NCI-H2107 (cell line): ENCODE measurements at regions not wholly inside any gene's neighbourhood (a gene's known extent, or its start where the extent isn't known, plus 50 kb on each side); places are given as distances from the start of the nearest gene placed in this dataset.

ENCODE experiments used
- DNase-seq: peaks from one replicate; lab custom pipeline; 2025; lab: John Stamatoyannopoulos, UW

DNA sequence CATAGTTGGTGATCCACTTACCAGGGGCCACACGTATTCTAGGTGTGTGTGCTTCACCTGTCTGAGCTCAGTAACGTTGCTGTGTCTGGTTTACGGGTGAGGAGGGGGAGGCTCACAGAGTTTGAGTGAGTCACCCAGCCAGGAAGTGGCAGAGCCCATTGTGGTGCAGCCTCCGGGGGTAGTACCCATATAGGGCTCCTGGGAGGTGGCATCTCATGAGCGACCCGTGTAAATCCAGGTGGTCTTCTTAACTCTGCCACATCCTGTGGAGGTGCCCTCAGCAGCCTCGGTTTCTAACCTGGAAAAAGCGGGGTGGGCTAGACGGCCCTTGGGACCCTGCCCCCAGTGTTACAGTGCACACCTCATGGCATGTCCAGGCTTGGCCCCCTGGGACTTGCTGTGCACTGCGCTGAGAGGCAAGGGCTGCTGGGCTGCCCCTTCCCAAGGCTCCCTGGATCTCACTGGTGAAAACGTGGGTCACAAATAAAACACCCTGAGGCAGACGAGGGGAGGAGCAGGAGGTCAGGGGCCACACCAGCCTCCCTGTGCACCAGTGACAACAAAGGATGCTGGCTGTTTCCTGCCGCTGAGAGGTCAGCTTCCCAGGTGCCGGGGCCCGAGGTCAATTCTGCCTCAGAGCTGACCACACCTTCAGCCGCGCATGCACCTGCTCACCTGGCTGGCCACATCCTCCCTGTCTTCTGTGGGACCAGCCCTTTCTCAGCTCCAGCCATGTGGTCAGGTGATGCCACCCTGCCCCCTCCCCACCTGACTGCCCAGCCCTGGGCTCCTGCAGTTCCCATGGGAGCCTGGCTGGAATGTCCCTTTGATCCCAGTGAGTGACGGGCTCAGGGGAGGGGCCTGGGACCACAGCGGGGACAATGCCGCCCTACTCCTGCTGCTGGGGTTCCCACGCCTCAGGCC is 305.1 kb downstream of the CTTN start:
- DNase-seq = no peak

GRCh38 chr11:70705097-70705496 is 306.8 kb downstream of the CTTN start:
- DNase-seq = no peak

- DNase-seq = no peak
These were observed 307.6 kb downstream of the CTTN start for GRCh38 chr11:70705930-70706329.

DNA sequence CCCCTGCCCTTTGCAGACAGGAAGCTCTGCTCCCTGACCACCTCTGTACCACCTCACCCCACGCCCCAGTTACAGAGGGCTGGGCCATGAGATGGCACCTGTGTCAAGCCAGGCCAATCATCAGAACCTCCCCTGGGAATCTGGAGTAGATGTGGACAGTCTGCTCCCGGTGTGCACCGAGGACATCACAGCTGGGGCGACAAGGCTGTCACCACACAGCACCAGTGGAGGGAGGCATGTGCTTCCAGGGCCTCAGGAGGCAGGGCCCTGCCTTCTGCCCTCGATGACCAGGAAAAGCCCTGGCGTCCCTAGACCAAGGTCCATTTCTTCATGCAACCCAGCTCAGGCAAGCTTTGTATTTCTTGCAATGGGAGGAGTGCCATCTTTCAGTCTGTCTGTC is 309.5 kb downstream of the CTTN start:
- DNase-seq = no peak

DNA sequence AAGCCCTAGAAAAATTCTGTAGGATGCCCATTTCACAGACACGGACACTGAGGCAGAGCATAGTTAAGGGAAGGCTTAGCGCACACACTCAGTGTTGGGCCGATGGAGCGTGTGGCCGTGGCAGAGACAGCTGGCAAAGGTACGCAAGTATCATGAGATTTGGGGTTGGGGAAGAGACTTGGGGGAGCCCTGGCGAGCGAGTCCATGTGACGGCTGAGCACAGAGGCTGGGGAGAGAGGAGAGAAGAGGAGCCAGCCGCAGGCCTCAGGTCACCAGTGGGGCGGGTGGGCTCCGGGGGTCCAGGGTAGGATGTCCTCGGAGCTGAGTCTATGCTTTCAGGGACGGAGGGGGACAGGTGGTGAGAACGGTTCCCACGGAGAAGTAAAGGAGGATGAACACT is 311.3 kb downstream of the CTTN start:
- DNase-seq = no peak

- DNase-seq = no peak
These were observed 311.9 kb downstream of the CTTN start for GRCh38 chr11:70710192-70710591.

DNA sequence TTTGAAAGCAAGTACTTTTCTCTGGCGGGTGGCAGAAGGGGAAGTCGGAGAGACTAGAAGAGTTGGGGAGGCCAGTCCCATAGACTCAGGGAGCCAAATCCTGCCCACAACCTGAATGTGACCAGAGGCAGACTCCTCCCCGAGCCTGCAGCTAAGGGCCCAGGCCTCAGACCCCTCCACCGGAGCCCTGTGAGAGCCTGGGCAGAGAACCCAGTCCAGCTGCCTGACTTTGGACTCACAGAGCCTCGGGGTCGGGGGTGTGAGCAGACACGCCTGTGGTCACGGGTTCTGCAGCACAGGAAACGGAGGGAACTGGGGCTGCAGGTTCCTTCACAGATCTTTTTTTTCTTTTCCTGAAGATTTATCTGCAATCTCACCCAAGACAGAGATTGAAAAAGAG is 312.3 kb downstream of the CTTN start:
- no peak for DNase-seq

DNA sequence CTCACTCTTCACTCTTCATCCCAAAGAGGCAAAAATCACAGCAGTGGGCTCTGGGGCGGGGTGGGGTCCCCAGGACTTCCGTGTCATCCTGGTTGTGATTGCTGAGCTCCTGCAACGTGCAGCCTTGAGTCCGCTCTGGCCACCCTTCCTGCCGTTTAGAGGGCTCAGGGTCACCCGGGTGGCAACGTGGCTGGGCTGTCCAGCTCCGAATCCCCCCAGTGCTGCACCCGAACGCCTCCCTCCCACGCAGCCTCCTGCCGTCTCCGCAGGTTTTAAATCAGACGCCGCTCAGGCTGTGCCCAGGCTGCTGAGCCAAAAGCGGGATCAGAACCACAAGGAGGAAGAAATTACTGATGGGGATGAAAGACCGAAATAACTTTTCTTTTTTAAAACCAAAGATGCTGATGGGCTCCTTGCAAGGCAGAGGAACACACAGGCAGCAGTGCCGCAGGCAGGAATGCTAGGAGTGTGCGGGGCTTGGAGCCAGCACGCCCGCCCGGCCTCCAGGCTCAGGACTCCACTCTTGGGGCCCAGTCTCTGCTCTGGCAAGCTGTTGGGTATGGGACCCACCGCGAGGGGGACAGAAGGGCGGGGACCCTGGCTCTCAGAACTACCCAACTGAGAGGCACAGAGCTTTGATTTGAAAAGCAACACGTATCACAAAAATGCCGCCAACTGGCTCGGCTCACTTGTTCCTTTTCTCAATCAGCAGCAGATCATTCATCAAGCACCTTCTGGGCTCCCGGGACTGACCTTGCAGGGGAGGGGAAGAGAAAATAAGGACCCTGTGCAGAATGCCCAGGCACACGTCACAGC is 313.0 kb downstream of the CTTN start:
- no peak for DNase-seq

DNA sequence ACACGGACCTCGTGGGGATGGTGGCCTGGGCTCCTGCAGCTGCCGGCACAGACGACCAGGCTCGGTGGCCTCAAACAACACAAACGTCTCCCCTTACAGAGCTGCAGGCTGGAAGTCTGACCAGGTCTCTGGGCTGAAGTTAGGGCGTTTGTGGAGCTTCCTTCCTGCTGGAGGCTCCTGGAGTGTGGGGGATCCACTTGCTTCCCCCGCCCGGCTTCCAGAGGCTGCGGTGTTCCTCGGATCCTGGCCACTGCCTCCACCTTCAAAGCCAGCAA is 313.5 kb downstream of the CTTN start:
- no peak for DNase-seq

GRCh38 chr11:70712471-70712870 is 314.1 kb downstream of the CTTN start:
- no peak for DNase-seq

- DNase-seq = no peak
These were observed 314.9 kb downstream of the CTTN start for GRCh38 chr11:70713086-70713835.

GRCh38 chr11:70713988-70714665 is 315.8 kb downstream of the CTTN start:
- no peak for DNase-seq

- DNase-seq = no peak
These were observed 317.0 kb downstream of the CTTN start for GRCh38 chr11:70715166-70715951.

- DNase-seq = no peak
These were observed 317.9 kb downstream of the CTTN start for GRCh38 chr11:70716216-70716615.

GRCh38 chr11:70716986-70717775 is 318.9 kb downstream of the CTTN start:
- DNase-seq = no peak

- no peak for DNase-seq
These were observed 319.7 kb downstream of the CTTN start for GRCh38 chr11:70717936-70718595.

DNA sequence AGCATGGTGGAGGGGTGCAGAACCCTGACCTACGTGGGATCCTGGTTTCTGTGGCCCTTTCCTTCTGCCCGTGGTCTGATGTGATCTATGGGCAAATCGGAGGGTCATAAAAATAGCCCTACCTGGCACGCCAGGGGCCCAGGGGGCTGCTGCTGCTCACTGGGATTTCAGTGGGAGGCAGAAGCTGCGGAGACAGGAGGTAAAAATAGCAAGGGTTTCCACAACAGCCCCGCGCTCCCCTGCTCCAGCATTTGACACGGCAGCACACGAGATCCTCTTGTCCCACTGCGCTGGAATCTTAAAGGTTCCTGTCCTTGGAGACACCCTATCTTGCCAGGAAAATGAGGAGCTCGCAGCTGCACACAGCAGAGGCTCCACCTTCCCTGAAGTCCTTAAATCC is 321.2 kb downstream of the CTTN start:
- DNase-seq = no peak

DNA sequence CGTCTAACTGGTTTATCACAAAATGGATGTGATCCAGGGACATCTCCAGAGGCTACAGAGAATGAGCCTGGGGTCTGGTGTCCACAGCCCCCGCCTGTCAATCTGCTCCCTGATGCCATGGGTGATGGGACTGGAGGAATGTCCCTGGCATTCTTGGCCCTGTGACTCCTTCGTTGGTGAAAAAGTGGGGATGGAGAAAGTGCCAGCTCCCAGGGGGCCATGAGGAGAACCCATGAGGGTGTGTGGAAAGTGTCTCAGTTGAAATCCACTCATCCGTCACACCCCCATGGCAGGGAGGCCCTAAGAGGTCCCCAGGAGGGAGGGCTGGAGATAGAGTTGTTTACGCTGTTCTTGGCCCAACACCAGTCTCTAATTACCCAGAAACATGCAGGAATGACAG is 322.0 kb downstream of the CTTN start:
- DNase-seq = no peak

- no peak for DNase-seq
These were observed 322.7 kb downstream of the CTTN start for GRCh38 chr11:70721006-70721405.

DNA sequence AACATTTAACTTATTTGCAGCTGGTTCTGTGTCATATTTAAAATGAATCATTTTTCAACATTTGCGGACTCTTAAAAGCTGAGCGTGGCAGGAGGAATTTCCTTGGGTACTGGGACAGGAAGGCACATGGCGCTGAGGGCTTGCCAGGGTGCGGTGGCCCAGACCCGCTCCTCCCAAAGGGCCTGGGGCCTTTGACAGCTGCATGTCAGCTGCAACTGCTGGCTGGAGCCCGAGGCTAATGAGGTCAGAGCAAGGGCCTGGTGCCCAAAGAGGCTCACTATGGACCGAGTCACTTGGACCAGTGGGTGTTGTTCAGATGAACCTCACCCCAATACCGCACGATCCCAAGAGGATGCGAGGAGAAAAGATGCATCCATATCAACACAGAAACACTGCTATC is 326.9 kb downstream of the CTTN start:
- DNase-seq = no peak
